Femur (tissue), 1 donor: ENCODE measurements at regions not wholly inside any gene's neighbourhood (a gene's known extent, or its start where the extent isn't known, plus 50 kb on each side); places are given as distances from the start of the nearest gene placed in this dataset.
"Not testable (repeated sequence)": the region's sequence is repeated elsewhere in the genome, so short reads cannot be mapped to it uniquely, and the experiment has no call there.

ENCODE experiments used
- DNase-seq: peaks from one replicate; pipeline ENCODE4 v3.0.0-alpha.2; 2017

DNA sequence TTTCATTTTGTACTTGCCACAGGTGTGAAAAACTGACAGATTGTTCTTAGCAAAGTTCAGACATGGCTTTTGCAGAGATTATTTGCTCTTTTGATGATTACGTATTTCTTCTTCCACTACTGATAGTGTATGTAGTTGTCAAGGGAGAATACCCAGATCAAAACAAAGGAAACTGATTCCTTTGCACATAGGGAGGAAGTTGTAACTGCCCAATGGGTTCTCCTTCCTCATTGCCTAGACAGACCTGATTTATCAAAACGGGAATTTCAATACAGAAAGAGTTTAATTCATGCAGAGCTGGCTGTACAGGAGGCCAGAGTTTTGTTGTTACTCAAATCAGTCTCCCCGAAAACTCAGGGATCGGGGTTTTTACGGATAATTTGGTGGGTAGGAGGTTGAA is 214.7 kb downstream of the BCAS1 start:
- DNase-seq = no peak

DNA sequence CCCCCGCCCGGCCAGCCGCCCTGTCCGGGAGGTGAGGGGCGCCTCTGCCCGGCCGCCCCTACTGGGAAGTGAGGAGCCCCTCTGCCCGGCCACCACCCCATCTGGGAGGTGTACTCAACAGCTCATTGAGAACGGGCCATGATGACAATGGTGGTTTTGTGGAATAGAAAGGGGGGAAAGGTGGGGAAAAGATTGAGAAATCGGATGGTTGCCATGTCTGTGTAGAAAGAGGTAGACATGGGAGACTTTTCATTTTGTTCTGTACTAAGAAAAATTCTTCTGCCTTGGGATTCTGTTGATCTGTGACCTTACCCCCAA is 215.8 kb downstream of the BCAS1 start:
- not testable (repeated sequence) for DNase-seq

DNA sequence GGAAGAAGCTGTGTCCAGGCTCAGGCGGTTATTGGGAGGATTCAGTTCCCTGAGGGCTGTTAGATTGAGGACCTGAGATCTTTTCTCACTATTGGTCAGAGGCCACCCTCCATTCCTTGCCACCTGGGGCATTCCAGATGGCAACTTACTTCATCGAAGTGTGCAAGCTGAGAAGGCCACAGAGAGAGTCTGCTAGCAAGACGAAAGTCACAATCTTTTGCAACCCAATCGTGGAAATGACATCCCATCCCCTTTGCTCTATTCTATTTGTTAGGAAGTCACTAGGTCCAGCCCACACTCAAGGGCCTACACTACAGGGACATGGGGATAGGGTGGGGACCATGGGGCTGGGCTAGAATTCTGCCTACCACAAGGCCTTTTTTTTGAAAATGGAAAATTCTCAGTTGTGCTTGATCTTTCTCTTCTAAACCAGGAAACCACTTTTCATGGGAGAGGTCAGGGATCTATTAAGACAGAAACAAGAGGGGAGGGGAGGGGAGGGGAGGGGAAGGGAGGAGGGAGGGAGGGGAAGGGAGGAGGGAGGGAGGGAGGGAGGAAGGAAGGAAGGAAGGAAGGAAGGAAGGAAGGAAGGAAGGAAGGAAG is 217.2 kb downstream of the BCAS1 start:
- no peak for DNase-seq

DNA sequence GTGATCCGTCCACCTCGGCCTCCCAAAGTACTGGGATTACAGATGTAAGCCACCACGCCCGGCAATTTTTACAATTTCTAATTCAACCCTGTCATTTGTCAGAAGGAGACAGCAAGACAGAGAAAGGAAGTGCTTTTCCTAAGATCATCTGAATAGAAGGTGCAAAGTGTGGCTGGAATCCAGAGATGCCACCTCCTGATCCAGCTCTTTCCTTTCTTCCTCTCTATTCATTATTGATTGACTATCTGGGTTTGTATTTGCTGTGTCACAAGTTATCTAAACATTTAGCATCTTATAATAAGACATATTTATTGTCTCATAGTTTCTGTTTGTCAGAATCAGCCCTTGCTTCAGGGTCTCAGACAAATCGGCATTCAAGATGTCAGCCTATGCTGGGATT is 217.7 kb downstream of the BCAS1 start:
- DNase-seq = no peak

DNA sequence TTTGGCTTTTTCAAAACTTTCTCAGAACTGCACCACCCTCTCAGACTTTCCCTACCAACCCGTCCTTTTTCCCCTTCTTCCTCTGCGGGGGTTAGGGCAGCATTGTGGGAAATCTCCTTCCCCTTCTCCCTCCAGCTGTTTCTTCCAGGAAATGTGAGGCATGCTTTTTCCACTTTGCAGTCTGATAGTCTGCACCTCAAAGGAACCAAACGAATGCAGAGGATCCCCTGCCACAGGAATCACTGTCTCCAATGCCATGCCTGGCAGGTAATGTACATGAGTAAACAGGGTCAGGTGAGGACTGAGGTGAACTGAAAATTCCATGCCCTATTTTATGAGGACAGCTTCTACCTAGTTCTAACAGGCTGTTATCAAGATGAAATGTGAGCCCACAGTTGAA is 218.4 kb downstream of the BCAS1 start:
- no peak for DNase-seq

DNA sequence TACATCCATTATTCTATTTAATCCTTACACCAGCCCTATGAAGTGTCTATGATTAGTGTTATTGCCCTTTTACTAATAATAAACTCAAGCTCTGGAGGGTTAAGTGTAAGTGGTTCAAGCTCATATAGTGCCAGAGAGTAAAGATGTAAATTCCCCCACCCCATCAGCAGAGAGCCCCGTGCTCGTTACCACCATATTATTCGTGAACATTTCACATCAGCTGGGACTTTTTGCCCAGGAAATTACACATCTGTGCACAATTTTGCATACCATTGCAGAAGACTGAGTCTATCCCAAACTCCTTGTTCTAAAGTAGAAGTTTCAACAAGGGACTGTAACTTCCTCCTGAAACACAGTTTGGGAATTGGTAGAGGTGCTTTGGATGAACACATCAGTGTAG is 220.1 kb downstream of the BCAS1 start:
- DNase-seq = no peak

DNA sequence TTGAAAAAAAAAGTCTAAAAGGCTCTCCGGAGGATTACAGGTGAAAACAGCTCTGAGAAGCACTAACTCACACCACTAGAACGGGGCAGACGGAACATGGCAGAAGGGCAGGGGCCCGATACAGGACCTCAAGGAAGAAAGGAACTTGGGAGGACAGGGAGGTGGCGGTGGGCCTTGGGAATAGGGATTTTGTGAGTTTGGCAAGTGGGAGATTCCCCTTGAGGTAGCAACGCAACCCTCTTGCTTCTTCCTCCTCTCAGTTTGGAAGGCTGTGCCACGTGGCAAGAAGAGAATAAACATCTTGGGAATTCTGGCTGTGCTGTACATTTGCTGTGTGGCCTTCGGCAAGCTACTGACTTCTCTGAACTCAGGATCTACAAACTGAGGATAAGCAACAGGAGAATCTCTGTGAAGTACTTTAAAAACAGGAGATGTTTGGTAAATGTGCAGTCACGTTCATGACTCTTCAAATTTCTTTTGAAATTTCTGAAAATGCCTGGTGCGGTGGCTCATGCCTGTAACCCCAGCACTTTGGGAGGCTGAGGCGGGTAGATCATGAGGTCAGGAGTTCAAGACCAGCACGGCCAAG is 220.8 kb downstream of the BCAS1 start:
- no peak for DNase-seq

DNA sequence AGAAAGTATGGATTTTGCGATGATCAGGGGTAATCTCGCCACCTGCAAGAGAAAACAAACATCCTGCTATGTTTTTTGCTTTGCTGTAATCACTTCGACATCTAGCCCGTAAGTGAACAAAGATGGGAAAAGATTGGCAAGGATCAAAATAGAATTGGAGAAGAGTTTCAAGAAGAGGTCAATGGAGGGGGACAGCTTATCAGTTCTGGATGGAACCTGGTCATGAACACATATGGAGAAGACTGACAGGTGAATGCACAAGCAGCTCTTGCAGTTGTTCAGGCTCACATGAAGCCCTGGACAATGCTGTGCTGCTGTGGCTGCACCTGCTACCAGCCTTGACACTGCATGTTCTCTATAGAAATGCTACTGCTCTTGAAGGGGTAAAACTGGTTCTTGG is 222.1 kb downstream of the BCAS1 start:
- no peak for DNase-seq

DNA sequence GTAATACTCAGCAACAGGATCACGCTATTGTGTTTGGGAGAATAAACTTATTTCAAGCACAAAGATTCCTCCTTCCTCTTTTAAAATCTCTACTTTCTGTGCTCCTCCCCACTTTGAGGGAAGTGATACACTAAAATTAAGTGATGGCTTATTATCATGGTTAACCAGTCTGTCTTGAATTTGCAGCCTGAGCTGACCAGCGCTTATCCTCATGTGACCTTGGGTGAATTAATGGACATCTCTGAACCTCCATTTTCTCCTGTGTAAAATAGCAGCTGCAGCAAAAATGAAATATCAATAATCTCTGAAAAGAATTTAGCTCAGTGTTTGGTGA is 222.6 kb downstream of the BCAS1 start:
- DNase-seq = no peak

DNA sequence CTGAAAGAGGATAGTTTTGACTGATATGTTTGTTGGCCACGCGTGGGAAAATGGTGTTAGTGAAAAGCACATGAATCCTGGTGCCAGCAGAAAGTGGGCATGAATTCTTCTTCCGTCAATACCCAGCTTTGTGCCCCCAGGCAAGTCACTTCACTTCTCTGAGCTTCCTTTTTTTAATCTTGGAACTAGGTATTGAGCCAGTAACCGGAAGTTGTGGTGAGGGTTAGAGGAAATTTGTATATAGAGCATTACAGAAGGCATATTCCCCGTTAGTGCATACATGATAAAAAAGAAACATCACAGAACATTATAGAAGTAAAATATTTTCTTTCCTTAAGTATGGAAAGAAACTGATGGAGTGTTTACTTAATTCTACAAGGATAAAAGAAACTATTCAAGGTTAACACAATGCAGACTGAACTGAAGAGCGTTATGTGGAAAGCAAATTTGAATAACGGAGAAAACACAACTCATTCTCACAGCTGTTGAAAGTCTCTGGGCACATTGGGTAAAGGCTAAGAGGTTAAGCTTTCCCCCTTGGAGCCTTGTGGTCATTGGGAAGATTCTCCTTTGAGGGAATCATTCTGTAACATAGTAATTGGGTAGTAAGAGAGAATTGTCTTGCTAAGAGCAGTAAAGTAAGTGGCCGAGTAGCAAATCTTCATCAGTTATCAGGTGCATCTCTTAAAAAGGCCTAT is 223.1 kb downstream of the BCAS1 start:
- no peak for DNase-seq

DNA sequence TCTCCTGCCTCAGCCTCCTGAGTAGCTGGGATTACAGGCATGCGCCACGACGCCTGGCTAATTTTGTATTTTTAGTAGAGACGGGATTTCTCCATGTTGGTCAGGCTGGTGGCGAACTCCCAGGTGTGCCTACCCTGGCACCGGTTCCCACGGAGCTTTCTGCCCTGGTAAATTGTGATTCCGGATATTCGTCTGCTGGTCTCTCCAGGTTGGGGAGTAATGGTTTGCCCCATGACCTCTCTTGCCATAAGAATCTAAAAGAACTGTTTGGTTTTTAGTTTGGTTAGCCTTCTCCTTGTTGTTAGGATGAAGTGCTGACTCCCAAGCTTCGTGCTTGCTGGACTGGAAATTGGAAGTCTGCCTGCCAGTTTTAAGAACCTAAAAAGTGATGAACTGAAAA is 223.8 kb downstream of the BCAS1 start:
- no peak for DNase-seq

DNA sequence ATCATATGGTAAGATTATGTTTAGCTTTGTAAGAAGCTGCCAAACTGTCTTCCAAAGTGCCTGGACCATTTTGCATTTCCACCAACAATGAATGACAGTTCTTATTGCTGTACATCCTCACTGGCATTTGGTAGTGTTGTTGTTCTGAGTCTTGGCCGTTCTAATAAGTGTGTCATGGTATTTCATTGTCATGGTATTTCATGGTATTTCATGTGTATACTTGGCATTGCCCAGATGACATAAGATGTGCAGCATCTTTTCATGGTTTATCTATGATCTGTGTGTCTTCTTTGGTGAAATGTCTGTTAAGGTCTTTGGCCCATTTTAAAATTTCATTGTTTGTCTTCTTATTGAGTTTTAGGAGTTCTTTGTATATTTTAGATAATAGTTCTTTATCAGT is 224.4 kb downstream of the BCAS1 start:
- no peak for DNase-seq

DNA sequence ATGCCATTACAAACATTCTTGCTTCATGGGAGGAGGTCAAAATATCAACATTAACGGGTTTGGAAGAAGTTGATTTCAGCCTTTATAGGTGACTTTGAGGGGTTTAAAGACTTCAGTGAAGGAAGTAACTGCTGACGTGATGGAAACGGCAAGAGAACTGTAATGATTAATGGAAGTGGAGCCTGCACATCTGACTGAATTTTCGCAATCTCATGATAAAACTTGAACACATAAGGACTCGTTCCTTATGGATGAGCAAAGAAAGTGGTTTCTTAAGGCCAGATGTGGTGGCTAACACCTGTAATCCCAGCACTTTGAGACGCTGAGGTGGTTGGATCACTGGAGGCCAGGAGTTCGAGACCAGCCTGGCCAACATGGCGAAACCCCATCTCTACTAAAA is 226.1 kb downstream of the BCAS1 start:
- no peak for DNase-seq

DNA sequence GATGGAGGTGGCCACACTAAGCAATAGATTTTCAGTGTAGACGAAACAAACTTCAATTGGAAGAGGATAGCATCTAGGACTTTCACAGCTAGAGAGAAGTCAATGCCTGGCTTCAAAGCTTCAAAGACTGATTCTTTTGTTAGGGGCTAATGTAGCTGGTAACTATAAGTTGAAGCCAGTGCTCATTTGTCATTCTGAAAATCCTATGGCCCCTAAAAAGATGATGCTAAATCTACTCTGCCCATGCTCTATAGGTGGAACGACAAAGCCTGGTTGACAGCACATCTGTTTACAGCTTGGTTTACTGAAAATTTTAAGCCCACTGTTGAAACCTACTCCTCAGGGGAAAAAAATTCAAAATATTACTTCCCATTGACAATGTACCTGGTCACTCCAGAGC is 226.7 kb downstream of the BCAS1 start:
- no peak for DNase-seq

DNA sequence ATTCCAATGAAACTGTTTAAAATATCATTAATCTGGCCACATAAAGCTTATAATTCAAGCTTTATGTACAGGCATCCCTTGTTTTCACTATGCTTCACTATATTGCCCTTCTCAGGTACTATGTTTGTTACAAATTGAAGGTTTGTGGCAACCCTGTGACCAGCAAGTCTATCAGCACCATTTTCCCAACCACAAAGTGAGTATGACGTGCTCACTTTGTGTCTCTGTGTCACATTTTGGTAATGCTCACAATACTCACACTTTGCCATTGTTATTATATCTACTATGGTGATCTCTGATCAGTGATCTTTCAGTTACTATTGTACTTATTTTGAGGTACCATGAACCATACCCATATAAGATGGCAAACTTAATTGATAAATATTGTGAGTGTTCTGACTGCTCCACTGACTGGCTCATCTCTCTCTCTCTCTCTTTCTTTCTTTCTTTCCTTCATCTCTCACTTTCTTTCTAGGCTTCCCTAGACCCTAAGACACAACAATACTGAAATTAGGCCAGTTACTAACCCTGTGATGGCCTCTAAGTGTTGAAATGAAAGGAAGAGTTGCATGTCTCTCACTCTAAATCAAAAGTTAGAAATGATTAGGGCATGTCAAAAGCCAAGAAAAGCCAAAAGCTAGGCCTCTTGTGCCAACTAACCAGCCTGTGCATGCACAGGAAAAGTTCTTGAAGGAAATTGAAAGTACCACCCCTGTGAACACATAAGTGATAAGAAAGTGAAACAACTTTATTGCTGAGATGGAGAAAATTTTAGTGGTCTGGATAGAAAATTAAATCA is 227.9 kb downstream of the BCAS1 start:
- DNase-seq = no peak

DNA sequence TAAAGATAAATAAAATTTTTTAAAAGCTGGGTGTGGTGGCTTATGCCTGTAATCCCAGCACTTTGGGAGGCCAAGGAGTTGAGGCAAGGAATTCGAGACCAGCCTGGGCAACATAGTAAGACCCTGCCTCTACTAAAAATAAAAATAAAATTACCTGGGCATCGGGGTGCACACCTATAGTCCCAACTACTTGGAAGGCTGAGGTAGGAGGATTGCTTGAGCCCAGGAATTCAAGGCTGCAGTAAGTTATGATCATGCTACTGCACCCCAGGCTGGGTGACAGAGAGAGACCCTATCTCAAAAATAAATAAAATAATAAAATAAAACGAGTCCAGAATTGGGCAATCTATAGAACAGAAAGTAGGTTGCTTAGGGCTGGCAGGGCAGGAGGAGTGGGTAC is 228.7 kb downstream of the BCAS1 start:
- no peak for DNase-seq

DNA sequence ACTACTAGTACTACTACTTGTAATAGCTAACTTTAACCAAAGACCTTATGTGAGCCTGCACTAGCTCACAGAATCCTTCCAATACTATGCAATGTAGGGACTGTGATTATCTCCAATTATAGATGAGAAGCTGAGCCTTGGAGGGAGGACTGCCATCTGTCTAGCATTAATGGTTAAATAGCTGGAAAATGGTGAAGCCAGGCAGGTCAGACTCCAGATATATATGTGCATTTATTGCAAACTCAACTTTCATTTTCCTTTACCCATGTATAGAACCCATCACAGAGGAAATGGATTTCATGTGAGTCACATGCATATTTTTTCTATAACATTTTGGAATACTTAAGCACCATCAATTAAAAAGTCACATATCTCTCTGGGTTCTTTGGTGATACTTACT is 229.9 kb downstream of the BCAS1 start:
- DNase-seq = no peak

DNA sequence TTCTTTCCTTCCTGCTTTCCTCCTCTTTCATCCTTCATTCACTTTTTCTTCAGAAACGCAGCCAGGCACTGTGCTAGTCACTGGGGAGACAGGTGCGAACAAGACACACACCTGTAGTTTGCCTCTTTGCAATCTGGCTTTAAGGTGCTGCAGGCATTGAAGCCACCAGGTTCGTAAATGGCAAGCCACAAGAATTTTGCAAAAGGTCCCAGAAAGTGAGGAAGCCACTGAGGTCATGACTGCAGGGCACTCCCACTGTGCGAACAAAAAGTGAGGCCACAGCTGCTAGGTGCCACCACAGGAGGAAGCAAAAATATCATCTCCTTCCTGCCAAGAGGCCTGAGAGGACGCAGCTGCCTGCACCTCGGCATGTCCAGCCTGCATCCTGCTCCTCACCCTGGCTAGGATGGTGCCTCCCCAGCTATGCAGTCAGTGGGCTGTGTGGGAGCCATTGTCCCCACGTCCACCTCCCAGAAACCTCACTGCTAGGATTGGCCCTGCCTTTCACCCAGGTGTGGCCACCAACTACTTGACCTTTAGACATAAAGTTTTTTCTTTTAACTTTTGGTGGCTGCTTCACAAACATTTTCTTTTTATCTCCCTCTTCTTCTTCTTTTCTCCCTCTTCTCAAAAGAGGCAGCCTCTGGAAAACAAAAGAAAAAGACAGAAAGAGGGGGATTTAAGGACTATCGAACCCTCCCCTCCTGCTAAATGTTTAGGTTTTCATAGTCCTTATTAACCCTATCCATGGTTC is 230.8 kb downstream of the BCAS1 start:
- DNase-seq = peak; percentile 51

DNA sequence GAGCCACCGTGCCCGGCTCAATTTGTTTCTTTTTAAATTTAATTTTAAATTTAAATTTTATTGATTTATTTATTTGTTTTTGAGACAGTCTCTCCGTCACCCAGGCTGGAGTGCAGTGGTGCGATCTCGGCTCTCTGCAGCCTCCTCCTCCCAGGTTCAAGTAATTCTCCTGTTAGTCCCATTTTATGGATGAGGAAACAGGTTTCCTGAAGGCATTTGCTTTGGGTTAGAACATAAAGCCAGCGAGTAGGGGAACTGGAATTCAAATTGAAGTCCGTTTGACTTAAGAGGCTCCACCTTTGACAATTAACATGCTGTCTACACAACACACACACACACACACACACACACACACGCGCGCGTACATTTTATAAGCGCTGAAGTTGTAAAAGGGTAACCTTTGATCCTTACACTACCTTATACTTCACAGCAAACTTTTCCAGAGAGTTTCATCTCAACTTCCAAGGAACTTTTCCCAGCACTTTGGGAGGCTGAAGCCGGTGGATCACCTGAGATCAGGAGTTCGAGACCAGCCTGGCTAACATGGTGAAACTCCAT is 232.0 kb downstream of the BCAS1 start:
- no peak for DNase-seq

DNA sequence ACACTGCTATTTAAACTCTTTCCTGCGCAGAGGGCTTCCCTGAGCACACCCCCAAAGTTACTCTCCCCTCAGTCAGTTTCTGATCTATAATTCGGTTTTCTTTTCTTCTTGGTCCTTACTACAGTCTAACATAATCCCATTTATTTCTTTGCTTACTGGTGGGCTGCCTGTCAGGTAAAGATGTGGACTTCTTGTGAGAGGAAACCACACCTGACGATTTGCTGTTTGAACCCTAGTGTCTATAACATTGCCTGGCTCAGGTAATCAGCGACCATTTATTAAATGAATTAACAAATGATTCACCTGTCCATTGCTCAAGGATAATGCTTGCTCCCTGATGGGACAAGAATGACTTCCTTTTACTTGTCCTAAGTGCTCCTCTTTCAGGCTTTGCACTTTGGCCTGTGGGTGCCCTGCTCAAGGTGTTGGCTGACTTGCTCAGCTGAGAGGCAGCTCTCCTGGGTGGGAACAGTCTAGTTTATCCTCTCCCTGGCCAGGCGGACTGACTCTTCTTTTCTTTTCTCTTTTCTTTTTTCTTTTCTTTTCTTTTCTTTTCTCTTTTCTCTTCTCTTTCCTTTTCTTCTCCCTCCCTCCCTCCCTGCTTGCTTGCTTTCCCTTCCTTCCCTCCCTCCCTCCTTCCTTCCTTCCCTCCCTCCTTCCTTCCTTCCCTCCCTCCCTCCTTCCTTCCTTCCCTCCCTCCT is 233.1 kb downstream of the BCAS1 start:
- DNase-seq = no peak

DNA sequence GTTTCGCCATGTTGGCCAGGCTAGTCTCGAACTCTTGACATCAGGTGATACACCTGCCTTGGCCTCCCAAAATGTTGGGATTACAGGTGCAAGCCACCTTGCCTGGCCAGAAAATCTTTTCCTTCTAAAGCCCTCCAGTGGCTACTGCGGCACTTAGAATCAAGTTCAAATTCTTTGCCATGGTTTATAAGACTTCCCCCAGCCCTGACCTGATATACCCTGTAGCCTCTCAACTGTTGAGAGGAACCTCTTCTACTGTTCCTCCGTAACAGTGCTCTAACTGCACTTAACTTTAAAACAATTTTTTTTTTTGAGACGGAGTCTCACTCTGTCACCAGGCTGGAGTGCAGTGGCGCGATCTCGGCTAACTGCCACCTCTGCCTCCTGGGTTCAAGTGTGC is 235.6 kb downstream of the BCAS1 start:
- DNase-seq = no peak

DNA sequence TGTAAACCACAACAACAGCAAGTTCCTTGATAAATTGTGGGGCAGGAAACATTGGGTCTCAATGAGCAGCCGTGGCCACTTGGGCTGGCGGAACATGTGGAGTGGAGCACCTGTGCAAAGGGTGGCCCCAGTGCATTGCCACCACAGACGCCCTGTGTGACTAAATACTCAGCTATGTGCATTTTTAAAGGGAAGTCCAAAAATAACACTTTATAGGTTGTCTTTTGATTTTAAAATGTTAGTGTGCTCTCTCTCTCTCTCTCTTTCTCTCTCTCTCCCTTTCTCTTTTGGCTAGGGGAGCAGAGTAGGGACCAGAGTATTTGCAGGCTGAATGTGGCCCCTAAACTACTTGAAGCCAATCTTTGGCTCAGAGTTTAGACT is 236.3 kb downstream of the BCAS1 start:
- DNase-seq = no peak
